GM18867 (cell line): ENCODE measurements at regions not wholly inside any gene's neighbourhood (a gene's known extent, or its start where the extent isn't known, plus 50 kb on each side); places are given as distances from the start of the nearest gene placed in this dataset.
"Not testable (repeated sequence)": the region's sequence is repeated elsewhere in the genome, so short reads cannot be mapped to it uniquely, and the experiment has no call there.

Source experiments
- ATAC-seq: cut with Tn5 transposase; IDR thresholded peaks from one replicate; pipeline ENCODE4 v1.9.1; 2021; ENCODE audit warnings: mild to moderate bottlenecking, moderate library complexity; ENCODE audit not compliant: unreplicated experiment

DNA sequence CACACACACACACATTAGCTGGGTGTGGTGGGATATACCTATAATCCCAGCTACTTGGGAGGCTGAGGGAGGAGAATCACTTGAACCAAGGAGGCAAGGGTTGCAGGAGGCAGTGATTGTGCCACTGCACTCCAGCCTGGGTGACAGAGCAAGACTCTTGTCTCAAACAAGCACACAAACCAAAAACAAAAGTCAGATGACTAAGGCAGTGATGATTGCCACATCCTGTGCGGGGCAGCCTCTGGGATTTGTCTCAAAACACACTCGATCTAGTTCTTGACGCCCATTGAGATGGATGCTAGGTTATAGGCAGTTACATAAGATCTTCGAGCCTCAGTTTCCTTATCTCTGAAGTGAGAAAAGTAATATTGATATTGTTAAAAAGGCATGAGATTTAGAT lies 57.8 kb upstream of the NBPF8 start:
- ATAC-seq, result not testable (repeated sequence)

DNA sequence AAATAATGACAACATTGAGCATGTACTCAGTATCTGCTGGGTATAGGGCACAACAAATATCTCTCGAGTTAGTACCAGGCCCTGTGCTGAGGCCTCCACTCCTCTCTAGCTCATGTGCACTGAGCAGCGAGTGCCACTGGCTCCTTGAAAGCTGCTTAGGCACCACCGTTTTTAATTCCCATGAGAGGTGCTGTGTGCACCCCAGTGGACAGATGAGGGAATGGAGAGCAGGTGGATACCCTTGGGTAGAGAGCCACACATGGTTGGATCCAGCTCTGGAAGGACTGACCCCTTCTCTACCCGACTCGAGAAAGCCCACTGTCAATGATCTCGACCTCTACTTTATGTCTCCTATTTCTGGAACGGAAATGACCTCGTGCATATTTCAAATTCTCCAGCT lies 58.7 kb upstream of the NBPF8 start:
- ATAC-seq, result not testable (repeated sequence)

DNA sequence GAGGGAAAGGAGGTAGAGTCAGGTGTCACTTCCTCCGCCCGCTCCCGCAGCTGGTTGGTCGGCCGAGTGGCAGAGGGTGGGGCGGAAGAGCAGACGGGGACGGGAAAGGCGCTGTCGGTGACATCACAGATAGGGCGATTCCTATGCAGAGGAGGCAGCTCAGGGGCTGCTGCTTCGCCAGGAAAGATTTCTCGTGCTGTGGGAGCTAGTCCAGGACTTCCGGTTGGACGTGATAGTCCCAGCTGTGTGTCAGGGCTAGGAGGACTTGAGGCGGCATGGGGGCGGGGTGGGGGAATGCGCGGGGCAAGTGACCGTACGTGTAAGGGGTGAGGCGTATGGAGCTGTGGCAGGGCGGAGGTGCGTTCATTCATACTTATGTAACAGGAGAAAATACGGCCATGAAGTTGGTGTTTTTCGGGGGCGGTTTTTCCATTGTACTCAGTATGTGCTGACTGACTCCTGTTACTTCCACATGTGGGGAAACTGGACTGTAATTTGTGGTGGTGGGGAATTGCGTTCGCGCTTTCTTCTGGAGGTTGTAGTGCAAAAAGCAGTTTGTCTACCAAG lies 60.1 kb upstream of the NBPF8 start:
- ATAC-seq, result peak; percentile 90

DNA sequence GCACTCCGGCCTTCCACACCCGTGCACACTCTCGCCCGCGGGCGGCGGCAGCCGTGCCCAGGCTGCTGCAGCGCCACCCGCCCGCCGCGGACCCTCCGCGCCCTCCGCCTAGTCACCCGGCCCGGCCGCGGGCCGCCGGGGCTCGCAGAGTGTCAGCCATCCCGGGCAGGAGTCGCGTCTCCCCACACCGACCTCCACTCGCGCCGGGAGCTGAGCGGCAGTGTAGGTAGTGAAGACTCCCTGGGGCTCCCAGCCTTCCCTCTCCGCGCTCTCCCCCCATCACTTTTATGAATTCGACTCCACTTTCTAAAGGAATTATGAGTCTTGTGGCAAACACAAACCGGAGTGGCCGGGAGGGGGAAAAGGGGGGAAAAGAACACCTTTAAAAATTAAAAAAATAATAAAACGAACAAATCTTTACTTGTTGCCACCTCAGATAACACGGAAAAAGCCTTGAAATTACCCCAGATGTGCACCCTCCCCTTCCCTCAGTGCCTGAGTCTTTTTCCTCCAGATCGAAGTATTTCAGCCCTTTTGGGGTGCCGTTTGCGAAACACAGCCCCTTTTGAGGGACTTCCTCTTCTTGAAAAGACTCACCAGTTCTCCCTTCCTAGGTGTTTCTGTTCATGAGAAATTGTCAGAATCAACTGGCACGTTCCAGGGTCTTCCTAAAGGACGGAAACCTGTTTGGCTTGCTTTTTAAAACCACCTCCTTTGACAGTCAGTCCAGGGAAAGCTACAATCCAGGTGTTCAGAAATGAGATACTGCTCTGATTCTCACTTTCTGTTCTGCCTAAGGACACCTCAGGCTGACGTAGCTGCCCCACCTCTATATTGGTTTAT lies 72.4 kb upstream of the NBPF8 start:
- ATAC-seq, result not testable (repeated sequence)

DNA sequence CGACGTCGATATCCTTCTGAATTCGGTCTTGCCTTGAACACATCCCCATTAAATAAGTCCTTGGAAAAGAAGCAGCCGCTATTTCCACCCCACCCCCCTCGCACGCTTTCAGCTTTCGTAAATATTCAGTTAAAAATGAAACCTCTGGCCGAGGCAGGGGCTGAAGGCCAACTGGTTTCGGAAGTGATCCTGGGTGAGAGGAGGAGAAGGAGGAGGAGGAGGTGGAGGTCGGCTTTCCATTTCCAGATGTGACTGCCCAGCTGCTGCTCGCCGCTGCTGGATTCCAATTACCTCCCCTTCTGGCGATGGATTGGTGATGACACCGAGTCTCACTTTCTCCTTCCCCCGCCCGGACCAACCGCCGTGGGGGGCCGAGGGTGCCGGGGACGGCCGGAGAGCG lies 73.1 kb upstream of the NBPF8 start:
- not testable (repeated sequence) for ATAC-seq

DNA sequence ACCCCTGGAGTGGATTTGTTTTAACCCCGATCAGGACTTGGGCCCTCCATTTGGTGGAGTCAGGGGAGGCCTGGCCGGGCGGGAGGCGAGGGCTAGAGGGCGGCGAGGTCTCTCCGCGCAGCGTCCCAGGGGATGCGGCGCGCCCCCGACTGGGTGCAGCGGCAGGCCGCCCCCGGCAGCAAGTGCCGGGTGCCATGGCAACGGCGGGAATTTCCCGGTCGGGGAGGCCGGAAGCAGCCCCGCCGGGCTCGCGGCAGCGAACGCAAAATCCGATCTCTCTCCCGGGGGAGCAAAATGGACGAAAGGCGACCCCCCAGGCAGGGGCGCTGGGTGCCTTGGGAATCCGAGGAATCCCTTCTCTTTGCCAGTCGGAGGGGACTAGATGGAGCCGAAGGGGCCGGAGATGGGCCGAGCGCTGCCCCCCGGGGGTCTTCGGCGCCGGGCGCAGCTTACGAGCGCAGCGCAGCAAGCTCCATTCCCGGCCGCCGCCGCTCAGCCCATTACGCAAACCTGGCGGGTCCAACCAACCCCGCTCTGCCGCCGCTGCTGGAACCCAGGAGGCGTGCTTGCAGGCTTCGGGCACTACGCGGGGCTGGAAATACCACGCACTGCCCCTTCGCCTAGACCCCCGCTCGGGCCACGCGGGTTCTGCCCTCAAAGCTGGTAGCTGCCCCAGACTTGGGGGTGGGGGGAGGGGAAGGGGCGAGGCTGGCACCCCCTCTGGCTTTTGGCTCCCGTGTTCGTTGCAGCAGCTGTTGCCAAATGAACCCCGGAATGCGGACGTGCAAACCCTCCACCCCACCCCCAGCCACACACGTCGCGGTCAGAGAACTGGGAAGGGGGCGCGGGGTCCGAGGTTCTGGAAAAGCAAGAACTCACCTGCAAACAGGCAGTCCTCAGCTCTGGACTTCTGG lies 73.7 kb upstream of the NBPF8 start:
- not testable (repeated sequence) for ATAC-seq

DNA sequence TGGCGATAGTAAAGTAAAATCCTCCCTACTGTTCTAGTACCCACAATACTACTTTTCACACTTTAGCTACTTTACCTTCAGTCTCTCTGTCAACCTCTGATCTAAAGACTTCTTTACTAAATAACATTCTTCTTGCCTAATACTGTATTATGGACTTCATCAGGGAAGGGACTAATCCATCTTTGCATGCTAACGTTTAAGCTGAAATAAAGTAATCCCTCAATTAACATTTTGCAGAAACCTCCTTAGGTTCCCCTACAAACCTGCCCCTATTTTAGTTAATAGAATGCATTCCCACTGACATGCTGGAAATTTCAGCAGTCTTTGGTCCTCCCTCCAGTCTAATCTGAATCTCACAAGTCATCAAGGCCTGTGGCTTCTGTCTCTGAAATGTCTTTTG lies 99.1 kb upstream of the NBPF8 start:
- not testable (repeated sequence) for ATAC-seq

DNA sequence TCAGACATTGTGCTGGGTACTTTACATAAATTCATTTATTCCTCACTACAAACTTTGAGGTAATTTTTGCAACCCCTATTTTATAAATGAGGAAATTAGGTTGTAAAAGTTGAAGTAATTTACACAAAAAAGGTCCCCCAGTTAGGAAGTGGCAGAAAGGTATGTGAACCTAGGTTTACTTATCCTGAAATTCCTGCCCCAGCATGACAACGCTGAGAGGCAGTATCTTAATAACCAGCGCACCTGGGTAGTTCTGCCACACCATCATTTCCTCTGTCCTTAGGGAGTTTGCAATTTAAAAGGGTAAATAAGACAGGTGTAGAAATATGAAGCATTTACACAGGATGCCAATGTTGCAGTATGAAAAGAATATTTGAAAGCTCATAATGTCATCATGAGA lies 102.9 kb upstream of the NBPF8 start:
- ATAC-seq, result not testable (repeated sequence)

DNA sequence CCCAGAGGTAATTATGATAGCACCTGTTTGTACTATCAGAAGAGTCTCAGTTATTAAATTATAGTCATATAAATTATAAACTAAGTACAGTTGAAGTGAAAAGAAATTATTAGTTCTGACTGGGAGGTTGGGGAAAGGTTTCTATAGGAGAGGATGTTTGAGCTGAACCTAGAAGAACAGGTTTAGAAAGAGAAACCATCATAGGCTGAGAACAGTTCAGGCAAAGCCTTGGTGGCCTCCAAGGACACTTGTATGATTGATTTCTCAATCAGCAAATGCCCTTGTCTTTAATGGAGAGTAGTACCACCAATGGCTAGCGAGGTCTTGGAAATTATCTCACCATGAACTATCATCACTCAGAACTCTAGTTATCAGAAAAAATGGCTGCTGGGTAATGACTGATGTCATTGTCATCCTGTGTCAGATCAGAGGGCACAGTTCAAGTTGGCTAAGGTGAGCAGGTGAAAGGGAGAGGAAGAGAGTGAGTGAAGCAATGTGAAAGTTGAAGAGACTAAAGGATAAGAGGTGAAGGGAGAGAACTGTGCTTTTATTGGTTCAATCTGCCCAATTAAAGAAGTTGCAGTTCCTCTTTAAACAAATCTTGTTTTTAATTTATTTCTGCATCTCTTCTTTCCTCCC lies 105.8 kb upstream of the NBPF8 start:
- not testable (repeated sequence) for ATAC-seq

DNA sequence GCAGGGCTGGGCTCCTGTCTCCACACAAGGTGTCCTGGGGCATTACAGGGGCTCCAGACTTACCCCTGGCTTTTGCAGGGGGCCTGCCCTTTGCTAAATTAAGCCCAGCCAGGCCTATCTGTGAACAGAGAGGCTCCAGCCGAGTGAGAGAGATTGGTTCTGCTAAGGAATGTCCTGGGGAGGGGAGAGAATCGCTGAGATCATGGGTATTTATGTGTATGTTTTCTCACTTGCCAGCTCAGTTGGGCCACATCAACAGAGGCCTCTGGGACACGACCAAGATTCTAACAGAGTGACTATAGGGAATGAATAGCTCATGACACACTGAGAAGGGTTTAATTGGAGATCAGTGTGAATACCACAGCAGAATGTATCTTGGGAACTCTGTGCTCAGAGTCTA lies 109.8 kb upstream of the NBPF8 start:
- ATAC-seq, result not testable (repeated sequence)

DNA sequence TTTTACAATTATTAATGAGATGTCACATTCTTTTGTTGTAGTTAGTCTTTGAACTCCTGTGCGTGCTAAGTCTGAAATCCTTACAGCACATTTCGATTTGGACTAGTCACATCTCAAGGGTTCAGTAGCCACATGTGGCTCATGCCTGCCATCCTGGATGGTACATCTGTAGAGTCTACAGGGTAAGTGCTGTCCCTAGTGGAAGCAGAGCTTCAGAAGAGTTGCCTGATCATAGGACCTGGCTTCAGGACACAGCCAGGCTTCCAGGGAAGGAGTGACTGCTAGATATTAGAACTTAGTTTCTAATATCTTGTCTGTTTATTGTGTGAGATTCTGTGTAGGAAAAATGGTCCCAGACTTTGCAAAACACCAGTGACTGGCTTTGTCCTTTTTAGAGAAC lies 110.5 kb upstream of the NBPF8 start:
- not testable (repeated sequence) for ATAC-seq

DNA sequence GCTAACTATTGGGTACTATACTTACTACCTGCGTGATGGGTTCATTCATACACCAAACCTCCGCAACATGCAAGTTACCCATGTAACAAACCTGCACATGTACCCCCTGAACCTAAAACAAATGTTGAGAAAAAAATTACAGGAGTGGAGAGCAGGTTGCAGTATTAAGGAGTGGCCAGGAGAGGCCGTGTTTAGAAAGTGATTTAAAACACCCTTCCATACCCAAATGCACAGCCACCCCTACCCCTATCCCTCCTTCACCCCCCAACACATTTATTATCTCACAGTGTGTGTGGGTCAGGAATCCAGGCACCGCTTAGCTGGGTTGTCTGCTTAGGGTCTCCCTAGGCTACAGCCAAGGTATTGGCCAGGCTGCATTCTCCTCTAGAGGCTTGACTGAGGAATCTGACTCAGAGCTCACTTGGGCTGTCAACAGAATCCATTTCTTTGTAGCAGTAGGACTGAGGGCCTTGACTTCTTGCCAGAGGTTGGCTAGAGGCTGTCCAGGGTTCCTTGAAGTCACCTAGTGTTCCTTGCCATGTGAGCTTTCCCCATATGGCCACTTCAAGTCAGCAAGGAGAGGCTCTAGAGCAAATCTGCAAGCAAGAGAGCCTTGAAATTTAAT lies 115.3 kb upstream of the NBPF8 start:
- ATAC-seq, result not testable (repeated sequence)

DNA sequence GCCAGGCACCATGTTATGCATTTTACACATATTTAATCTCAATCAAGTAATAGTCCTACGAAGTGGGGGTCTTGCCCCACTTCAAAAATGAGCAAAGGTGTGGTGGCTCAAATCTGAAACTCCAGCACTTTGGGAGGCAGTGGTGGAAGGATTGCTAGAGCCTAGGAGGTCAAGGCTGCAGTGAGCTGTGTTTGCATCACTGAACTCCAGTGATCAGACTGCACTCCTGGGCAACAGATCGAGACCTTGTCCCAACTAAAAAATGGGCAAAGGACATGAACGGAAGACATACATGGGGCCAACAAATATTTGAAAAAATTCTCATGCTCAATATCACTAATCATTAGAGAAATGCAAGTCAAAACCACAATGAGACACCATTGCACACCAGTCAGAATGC lies 116.3 kb upstream of the NBPF8 start:
- ATAC-seq, result not testable (repeated sequence)

DNA sequence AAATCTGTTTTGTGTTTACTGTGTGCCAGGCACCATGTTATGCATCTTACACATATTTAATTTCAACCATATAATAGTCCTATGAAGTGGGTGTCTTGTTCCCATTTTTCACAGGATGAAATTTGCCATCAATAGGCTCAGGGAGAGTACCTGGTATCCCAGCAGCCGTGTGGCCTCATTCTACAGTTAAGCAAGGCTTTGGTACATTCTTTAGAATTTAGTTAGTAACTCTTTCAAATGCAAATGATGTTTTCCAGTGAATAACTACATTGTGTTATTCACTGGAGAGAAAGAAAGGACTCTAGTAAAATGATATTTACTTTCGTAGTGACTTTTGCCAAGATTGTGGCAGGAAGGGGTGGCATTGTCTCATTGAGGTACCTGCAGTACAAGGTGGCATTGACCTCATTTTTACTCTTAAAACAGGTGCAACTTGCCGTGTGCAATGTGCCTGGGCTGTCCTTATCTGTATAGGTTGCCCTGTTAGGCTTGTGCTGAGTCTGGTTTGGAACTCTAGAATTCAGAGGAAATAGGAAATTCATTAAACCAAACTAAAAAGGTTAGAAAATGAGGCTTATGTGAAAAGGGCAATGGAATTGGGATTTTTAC lies 117.4 kb upstream of the NBPF8 start:
- not testable (repeated sequence) for ATAC-seq

DNA sequence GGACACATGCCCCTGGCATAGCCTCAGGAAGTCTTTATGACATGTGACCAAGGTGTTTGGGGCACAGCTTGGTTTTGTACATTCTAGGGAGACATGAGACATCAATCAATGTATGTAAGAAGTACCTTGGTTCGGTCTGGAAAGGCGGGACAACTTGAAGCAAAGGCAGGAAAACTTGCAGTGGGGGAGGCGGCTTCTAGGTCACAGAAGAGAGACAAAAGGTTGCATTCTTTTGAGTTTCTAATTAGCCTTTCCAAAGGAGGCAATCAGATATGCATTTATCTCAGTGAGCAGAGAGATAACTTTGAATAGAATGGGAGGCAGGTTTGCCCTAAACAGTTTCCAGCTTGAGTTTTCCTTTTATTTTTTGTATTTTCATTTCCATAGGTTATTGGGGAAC lies 113.8 kb upstream of the SEC22B start:
- not testable (repeated sequence) for ATAC-seq

DNA sequence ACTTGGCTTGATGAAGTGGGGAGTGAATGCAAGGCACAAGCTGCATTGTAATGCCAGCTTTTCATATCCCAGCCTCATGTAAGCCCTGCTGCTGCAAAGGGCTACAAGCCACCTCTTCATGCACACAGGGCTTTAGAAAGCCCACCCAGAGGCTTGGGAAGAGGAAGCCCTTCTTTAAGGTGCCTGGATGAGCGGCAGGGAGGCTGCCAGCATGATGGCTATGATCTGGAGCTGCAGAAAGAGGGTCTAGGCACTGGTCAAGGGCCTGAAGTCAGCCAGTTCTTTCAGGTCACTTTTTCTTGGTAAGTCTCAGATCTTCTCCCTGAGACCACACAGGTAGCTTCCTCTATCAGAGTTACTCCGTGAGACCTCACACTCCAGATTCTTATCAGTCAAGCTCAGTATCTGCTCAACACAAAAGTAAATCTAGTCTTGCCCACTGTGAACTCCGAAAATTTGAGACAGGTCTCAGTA lies 113.3 kb upstream of the SEC22B start:
- not testable (repeated sequence) for ATAC-seq

DNA sequence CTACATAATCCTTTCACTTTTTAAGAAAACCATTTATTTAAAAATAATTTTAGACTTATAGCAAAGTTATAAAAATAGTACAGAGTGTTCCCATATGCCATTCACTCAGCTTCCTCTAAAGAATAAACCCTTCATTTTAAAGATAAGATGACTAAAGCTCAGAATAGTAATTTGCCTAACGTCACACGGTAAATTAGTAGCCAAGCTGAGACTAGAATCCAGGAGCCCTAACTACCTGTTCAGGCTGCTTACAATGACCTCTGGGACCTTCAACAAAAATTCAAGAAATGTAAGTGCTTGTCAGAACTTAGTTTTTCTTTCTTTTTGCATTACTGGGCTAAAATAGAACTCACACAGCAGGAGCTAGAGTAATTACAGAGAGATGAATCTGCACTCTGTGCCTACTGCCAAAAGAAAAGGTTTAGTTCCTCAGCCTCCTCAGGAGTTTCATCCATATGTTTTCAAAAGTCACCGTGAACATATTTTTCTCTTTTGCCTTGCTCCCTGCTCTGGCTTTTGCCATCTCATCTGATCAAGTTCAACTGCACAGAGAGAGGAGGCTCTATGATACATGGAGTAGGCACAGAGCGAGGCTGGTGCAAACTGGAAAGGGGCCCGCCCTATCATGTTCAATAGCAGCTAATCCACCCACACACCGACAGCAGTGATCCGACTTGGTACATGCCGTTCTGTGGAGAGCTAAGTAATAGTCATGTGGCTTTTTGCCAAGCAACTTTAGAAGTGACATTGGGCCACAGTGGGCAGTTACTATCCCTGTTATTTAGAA lies 112.7 kb upstream of the SEC22B start:
- ATAC-seq, result not testable (repeated sequence)

DNA sequence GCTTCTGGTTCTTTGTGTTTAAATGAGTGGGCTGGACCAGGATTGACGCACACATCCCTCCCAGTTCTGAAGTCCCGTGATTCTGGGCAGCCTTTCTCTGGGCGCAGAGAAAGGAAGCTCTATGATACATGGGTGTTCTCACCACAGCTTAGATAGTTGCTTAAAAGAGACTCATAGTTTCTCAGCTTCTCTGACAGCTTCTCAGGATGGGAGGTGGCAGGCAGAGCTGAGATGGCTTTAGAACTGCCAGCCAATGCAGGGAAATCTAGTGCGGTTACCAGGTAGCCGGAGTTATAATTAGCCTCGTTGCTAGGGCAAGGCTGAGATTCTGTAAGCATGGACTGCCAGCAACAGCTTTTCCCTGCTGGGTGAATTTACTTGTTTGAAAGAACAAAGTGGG lies 111.8 kb upstream of the SEC22B start:
- ATAC-seq, result not testable (repeated sequence)
